ENCODE measurements at regions not wholly inside any gene's neighbourhood (a gene's known extent, or its start where the extent isn't known, plus 50 kb on each side); places are given as distances from the start of the nearest gene placed in this dataset.

GRCh38 chr17:52477824-52478699 is 319.5 kb upstream of the CA10 start (continued):
- TF ChIP-seq DBP (CRISPR knock-in tag; IDR thresholded peaks at IDR 0.05; ENCODE audit: not compliant biosample characterization): no peak

GRCh38 chr17:52476638-52477313 is 318.3 kb upstream of the CA10 start:
- CTCF ChIA-PET (ENCODE audit: low intra/inter-chr PET ratio, low total read pairs): no interaction called here
- H3K27me3 ChIP-seq (ENCODE audit: control insufficient read depth in 1 of 2, insufficient read depth in 2 of 2, low read length in 2 of 2): no peaks in the 10 kb centered on the region
- POLR2A ChIA-PET: no interaction called here
- no peaks in the 10 kb centered on the region for H3K4me1 ChIP-seq (ENCODE audit: insufficient read depth, low read length)
- no peak overlapping the region for H2AFZ ChIP-seq (ENCODE audit: low read length)
- H3K36me3 ChIP-seq (replicated peaks in 1 of 2; ENCODE audit: control insufficient read depth in 1 of 2, insufficient read depth in 2 of 2, low read length in 2 of 2): no peaks in the 10 kb centered on the region
- WGBS (ENCODE audit: low lambda C conversion rate): 19% methylated on average over 2 of the region's 2 CpGs
- H3K9ac ChIP-seq (ENCODE audit: insufficient read depth, low read depth, low read length): no peak overlapping the region
- ATAC-seq (no peak), FAIRE-seq (no peak), DNase-seq (ENCODE audit: low spot score) (no peak)
- BruUV-seq (replicated peaks): no TSS peak
- no peak overlapping the region for H3K4me3 ChIP-seq (replicated peaks in 1 of 3; ENCODE audit: insufficient read depth in 1 of 3, low read depth in 2 of 3, low read length in 3 of 3)
- H3K79me2 ChIP-seq (ENCODE audit: insufficient read depth, low read length): no peaks in the 10 kb centered on the region
- no peaks in the 10 kb centered on the region for H4K20me1 ChIP-seq (ENCODE audit: insufficient read depth, low read length)
- H3K9me3 ChIP-seq (ENCODE audit: low read length): peaks cover 70% of the 10 kb centered on the region
- intact Hi-C loops (cut with micrococcal nuclease; ENCODE audit: unreplicated experiment): no loop called here
- H3K27ac ChIP-seq (ENCODE audit: extremely low read length, insufficient read depth, low read length): no peak overlapping the region
- H3K4me2 ChIP-seq (ENCODE audit: low read depth, low read length): no peak overlapping the region
- in situ Hi-C loops (cut with HindIII; ENCODE audit: extremely low pct_ligation_motif_present, low pct_unique_long_range_greater_than_20kb): no loop called here
- TF ChIP-seq ZFP36L1 (CRISPR knock-in tag; IDR thresholded peaks at IDR 0.05) (no peak), ZNF644 (CRISPR knock-in tag; IDR thresholded peaks at IDR 0.05; ENCODE audit: low read depth) (no peak), HNRNPLL (IDR thresholded peaks at IDR 0.05; ENCODE audit: low read depth, low read length, poor library complexity, severe bottlenecking) (no peak), ZNF10 (CRISPR knock-in tag; IDR thresholded peaks at IDR 0.05; ENCODE audit: borderline replicate concordance, low read depth) (no peak), NFAT5 (CRISPR knock-in tag; IDR thresholded peaks at IDR 0.05) (no peak), POGK (CRISPR knock-in tag; conservative IDR thresholded peaks at IDR 0.05) (no peak), SMYD3 (CRISPR knock-in tag; IDR thresholded peaks at IDR 0.05) (no peak), FOXC1 (CRISPR knock-in tag; IDR thresholded peaks at IDR 0.05; ENCODE audit: borderline replicate concordance) (no peak), CBFB (CRISPR knock-in tag; IDR thresholded peaks at IDR 0.05) (no peak), TCF7 (IDR thresholded peaks at IDR 0.05; ENCODE audit: low read depth) (no peak), GATA4 (IDR thresholded peaks at IDR 0.05; ENCODE audit: borderline replicate concordance, low read depth) (no peak), POLR2G (IDR thresholded peaks at IDR 0.05; ENCODE audit: low read depth, low read length) (no peak)

All from HepG2 (cell line).